ENCODE measurements at regions not wholly inside any gene's neighbourhood (a gene's known extent, or its start where the extent isn't known, plus 50 kb on each side); places are given as distances from the start of the nearest gene placed in this dataset.

DNA sequence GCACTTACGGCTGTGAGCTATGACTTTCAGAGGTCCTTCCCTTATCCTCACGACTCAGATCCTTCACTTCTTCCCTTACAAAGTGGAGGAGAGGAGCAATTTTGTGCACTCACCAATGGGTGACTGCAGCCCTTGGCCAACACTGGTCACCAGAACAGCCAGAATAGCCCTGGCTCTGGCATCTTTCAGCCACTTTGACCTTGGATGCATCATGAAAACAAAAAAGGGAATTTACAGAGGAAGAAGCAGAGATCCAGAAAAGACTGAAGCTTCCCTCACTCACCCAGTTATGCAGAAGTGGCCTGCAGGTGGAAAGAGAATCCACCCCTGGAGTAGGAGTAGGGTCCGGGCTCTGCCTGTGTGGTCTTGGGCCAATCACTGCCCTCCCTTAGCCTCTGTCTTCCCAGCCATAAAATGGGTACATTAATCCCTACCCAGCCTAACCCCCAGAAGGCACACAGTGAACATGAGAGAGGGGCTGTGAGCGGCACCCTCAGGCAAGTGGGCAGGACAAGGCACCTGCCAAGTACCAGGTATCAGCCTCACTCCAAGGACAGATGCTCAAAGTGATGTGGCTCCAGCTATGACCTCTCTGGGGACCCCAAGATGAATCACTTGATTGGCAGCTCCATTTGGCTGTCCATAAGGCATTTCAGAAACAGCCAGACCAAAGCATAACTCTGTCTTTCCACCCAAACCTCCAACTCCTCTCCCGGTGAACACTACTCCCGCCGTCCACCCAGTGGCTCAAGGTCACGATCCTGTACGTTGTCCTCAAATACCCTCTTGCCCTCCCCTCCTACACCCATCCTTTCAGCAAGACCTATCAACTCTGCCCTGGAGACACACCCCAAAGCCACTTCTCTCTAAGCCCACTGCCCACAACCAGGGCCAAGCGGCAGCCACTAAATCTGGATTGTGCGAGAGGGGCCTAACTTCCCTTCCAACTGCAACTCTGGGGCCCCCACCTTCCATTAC, 129.8 kb upstream of the ZMIZ1 start:
- intact Hi-C loops (cut with DNase I), result no loop called here
- peak in 1 of 10 donors; percentile 31 for DNase-seq

DNA sequence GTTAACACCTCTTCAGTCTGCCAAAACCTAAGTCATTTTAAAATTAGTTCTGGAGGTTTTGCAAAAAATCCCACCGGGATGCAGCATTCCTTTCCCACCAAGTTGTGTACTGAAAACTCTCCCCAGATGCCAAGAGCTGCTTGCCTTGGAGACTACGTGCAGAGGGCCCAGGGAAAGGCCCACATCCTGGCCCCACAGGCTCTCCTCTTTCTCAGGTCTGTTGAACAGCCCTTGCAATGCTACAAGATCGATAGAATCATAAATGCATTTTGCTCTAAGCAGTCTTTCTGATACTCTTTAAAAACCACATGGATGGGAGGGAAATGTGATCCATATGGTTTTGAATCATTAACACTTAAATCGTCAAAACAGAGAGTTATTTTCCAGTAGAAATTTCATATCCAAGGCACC, 126.7 kb upstream of the ZMIZ1 start:
- intact Hi-C loops (cut with DNase I), result no loop called here

GRCh38 chr10:78944723-78945312, 123.9 kb upstream of the ZMIZ1 start:
- DNase-seq, result peak in 6 of 10 donors; percentile 14 to 83 (median 49)
- intact Hi-C loops (cut with DNase I), result no loop called here

More for the DNA sequence above, 126.7 kb upstream of the ZMIZ1 start:
- peak in 3 of 10 donors; percentile 29 to 55 (median 43) for DNase-seq

GRCh38 chr10:78945838-78946237, 122.9 kb upstream of the ZMIZ1 start:
- peak in 1 of 10 donors; percentile 18 for DNase-seq
- intact Hi-C loops (cut with DNase I), result no loop called here

GRCh38 chr10:78947226-78947625, 121.5 kb upstream of the ZMIZ1 start:
- intact Hi-C loops (cut with DNase I), result no loop called here

GRCh38 chr10:78947733-78948132, 121.0 kb upstream of the ZMIZ1 start:
- intact Hi-C loops (cut with DNase I), result no loop called here
- DNase-seq, result peak in 2 of 10 donors; percentile 19 to 23

More at GRCh38 chr10:78947226-78947625, 121.5 kb upstream of the ZMIZ1 start:
- peak in 2 of 10 donors; percentile 52 to 80 for DNase-seq

GRCh38 chr10:78948621-78949030, 120.1 kb upstream of the ZMIZ1 start:
- peak in 1 of 10 donors; percentile 62 for DNase-seq
- intact Hi-C loops (cut with DNase I), result no loop called here

DNA sequence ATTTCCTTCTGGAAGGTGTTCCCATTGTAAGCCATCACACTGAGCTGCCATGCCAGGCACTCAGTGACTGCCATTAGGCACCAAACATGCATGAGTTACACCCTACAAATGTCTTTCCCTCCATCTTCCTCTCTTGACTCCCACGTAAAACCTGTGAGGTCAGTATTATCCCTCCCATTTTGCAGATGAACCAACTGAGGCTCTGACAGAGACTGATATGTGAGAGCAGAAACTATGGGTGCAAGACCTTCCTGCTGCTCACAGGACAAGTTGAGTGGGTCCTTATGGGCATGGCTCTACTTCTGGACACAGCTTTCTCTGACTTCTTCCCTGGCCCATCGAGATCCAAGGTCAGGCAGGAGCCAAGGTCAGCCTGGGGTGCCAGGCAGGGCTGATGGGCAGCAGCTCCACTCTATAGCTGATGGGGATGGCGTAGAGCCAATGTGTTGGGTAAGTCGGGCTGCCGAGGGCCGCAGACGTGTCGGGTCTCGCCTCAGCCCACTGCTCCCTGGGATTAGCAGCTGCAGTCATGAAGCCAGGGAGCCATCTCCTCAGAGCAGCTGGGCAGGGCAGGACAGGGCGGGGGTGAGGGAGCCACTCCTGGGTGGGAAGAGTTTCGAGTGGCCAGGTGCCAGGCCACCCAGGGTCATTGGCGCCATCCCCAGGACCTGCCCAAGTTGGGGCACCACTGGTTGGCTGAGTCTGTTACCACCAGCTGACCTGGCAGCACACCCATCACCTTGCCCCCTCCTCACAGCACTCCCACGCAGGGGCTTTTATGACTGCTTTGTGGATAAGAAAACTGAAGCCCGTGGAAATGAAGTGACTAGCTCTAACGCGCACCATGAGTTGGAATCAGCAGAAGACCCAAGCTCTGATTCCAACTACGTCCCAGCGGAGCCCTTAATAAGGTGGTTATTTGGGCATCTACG, 117.8 kb upstream of the ZMIZ1 start:
- DNase-seq, result peak in 2 of 10 donors; percentile 44 to 75
- intact Hi-C loops (cut with DNase I), result no loop called here

- intact Hi-C loops (cut with DNase I), result no loop called here
- no peak for DNase-seq
These were observed 116.7 kb upstream of the ZMIZ1 start for GRCh38 chr10:78952030-78952429.

- peak in 1 of 10 donors; percentile 20 for DNase-seq
- intact Hi-C loops (cut with DNase I), result no loop called here
These were observed 116.1 kb upstream of the ZMIZ1 start for GRCh38 chr10:78952686-78953085.

GRCh38 chr10:78953113-78953798, 115.5 kb upstream of the ZMIZ1 start:
- no peak for DNase-seq
- intact Hi-C loops (cut with DNase I), result no loop called here

GRCh38 chr10:78953799-78954297, 114.9 kb upstream of the ZMIZ1 start:
- intact Hi-C loops (cut with DNase I), result no loop called here

DNA sequence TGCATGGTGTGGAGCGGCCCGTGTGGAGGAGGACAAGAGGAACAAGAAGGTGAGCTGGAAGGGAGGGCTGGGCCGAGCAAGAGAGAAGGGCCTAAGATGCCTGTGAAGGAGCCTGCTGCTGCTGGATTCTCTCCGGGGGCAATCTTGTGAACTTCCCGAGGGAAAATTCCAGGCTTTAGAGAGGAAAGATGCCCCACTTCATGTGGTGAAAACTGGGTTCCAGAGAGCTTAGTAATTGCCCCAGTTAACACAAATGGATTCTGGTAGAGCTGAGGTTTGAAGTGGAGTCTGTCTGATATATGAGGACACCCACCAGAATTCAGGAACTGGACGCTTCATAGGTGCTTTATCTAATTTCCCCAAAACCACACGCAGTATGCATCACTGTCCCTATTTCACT, 114.1 kb upstream of the ZMIZ1 start:
- intact Hi-C loops (cut with DNase I), result no loop called here
- DNase-seq, result no peak

More at GRCh38 chr10:78953799-78954297, 114.9 kb upstream of the ZMIZ1 start:
- DNase-seq, result no peak

GRCh38 chr10:78955206-78955605, 113.6 kb upstream of the ZMIZ1 start:
- intact Hi-C loops (cut with DNase I), result no loop called here
- DNase-seq, result no peak

GRCh38 chr10:78956391-78956790, 112.4 kb upstream of the ZMIZ1 start:
- intact Hi-C loops (cut with DNase I), result no loop called here
- DNase-seq, result no peak

- intact Hi-C loops (cut with DNase I), result no loop called here
- DNase-seq, result no peak
These were observed 111.2 kb upstream of the ZMIZ1 start for GRCh38 chr10:78957471-78958039.

DNA sequence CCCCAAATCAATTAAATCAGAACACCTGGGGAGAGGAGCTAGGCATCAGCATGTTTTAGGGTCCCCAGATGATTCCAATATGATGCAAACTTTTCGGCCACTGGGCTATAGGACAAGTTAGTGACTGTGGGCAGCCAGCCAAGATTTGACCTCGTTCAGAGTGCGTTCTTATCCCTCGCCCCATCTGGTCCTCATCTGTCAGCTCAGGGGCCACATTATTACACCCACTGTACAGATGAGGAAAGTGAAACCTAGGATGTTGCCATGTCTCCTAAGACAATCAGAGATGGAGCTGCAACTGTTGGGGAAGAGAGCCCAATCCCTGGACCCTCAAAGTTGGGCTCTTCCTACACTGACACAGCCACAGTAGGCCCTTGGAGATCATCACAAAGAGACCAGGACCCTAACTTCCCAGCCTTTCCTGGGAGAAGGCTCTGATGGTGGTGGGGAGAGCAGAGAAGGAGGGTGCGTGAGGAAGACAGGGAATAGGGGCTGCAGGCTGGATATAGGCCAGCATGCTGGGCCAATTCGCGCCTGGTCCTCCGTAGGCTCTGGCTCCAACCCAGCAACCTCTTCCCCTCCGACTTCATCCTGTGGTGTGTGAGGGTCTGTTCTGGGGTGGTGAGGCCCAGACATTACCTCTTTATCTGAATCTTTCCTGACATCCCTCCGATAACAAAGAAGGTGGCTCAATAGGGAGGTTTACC, 109.4 kb upstream of the ZMIZ1 start:
- peak in 1 of 10 donors; percentile 29 for DNase-seq
- intact Hi-C loops (cut with DNase I), result no loop called here

- intact Hi-C loops (cut with DNase I), result no loop called here
- peak in 1 of 10 donors; percentile 22 for DNase-seq
These were observed 108.9 kb upstream of the ZMIZ1 start for GRCh38 chr10:78959924-78960285.
